GM21528 (cell line): ENCODE measurements at regions not wholly inside any gene's neighbourhood (a gene's known extent, or its start where the extent isn't known, plus 50 kb on each side); places are given as distances from the start of the nearest gene placed in this dataset.

Experiments used
- ATAC-seq: cut with Tn5 transposase; IDR thresholded peaks from one replicate; pipeline ENCODE4 v1.9.1; 2021; ENCODE audit warnings: mild to moderate bottlenecking, moderate library complexity; ENCODE audit not compliant: unreplicated experiment, low FRiP score

GRCh38 chr6:169051371-169051770, 202.3 kb downstream of the THBS2 start:
- ATAC-seq = no peak

- no peak for ATAC-seq
Observed at GRCh38 chr6:169048865-169049205, 204.8 kb downstream of the THBS2 start.

- no peak for ATAC-seq
Observed at GRCh38 chr6:169048185-169048864, 205.3 kb downstream of the THBS2 start.

GRCh38 chr6:169047345-169047744, 206.3 kb downstream of the THBS2 start:
- no peak for ATAC-seq

GRCh38 chr6:169046483-169047192, 207.0 kb downstream of the THBS2 start:
- ATAC-seq = no peak

GRCh38 chr6:169046021-169046420, 207.6 kb downstream of the THBS2 start:
- no peak for ATAC-seq

- no peak for ATAC-seq
Observed at GRCh38 chr6:169045486-169045885, 208.2 kb downstream of the THBS2 start.

GRCh38 chr6:169044381-169045230, 209.0 kb downstream of the THBS2 start:
- no peak for ATAC-seq

GRCh38 chr6:169042061-169042460, 211.6 kb downstream of the THBS2 start:
- ATAC-seq = no peak

GRCh38 chr6:169041078-169041477, 212.6 kb downstream of the THBS2 start:
- ATAC-seq = no peak

GRCh38 chr6:169038691-169039090, 215.0 kb downstream of the THBS2 start:
- ATAC-seq = no peak

GRCh38 chr6:169035385-169036240, 218.0 kb downstream of the THBS2 start:
- ATAC-seq = no peak

GRCh38 chr6:169034516-169035167, 219.0 kb downstream of the THBS2 start:
- ATAC-seq = no peak

- no peak for ATAC-seq
Observed at GRCh38 chr6:169029861-169030260, 223.8 kb downstream of the THBS2 start.

- ATAC-seq = no peak
Observed at GRCh38 chr6:169028343-169028742, 225.3 kb downstream of the THBS2 start.

- ATAC-seq = no peak
Observed at GRCh38 chr6:169026175-169026574, 227.5 kb downstream of the THBS2 start.

- ATAC-seq = no peak
Observed at GRCh38 chr6:169024047-169024660, 229.5 kb downstream of the THBS2 start.

- ATAC-seq = no peak
Observed at GRCh38 chr6:169023161-169023874, 230.3 kb downstream of the THBS2 start.

- no peak for ATAC-seq
Observed at GRCh38 chr6:169022079-169022478, 231.6 kb downstream of the THBS2 start.
